Heart left ventricle (tissue), 13 donors: ENCODE measurements at regions not wholly inside any gene's neighbourhood (a gene's known extent, or its start where the extent isn't known, plus 50 kb on each side); places are given as distances from the start of the nearest gene placed in this dataset.

Experiments
- CTCF ChIP-seq, 12 donors: fragments of 200-600 bp; sonication (generic) in 4 of 12; IDR thresholded peaks; one replicate each; pipeline versions ENCODE4 v1.5.0 to v1.8.0; 2018 to 2022; ENCODE audit warnings: antibody characterized with exemption in 12 of 12, mild to moderate bottlenecking in 5 of 12
- POLR2A ChIP-seq, 2 donors: fragments of 450-650 bp; IDR thresholded peaks; one replicate each; pipeline ENCODE4 v1.6.1; 2017; ENCODE audit warnings: antibody characterized with exemption in 2 of 2, mild to moderate bottlenecking in 2 of 2, moderate library complexity in 2 of 2
- donor health status: ischemic (EF 13 %, LVEDD 7.1; RV severe dilation, severe dysfunction).
- donor health status: DM: no; HTN: yes; CAD: no.
- donor health status: DM: no; HTN: no; CAD: no.
- donor health status: ischemic (EF 25% LVEDD 6.9; RV normal size, moderate dysfunction).
- donor health status: ischemic (EF 25% LVEDD 5.7; RV mildly dilated, moderate dysfunction).
- donor health status: ischemic (EF 35%, LVEDD 5.7; RV mildly dilated, moderate dysfunction).
- donor health status: nonischemic (EF 11% LVEDD 7.7; RV severe dilation, severe dysfunction).
- donor health status: DM: yes; HTN: yes; CAD: no.
- donor health status: PGD.
- donor health status: ischemic (EF 29% LVEDD 5.4; RV normal size, mild dysfunction).
- donor health status: nonischemic (EF 23%, LVEDD 6.1; RV moderate dilation, normal function).

GRCh38 chr3:159823780-159824179 lies 164.9 kb upstream of the IL12A start:
- no peak for TF ChIP-seq POLR2A (IDR thresholded peaks at IDR 0.05)
- no peak for TF ChIP-seq CTCF (IDR thresholded peaks at IDR 0.05)
